GM21381 (cell line): ENCODE measurements at regions not wholly inside any gene's neighbourhood (a gene's known extent, or its start where the extent isn't known, plus 50 kb on each side); places are given as distances from the start of the nearest gene placed in this dataset.

Experiments
- ATAC-seq: cut with Tn5 transposase; IDR thresholded peaks from one replicate; pipeline ENCODE4 v1.9.1; 2021; ENCODE audit warnings: mild to moderate bottlenecking, moderate library complexity; ENCODE audit not compliant: unreplicated experiment

- no peak for ATAC-seq
These were observed 171.3 kb downstream of the SNCA start for GRCh38 chr4:89665662-89666061.

- ATAC-seq, result no peak
These were observed 172.4 kb downstream of the SNCA start for GRCh38 chr4:89664521-89664920.

- ATAC-seq, result no peak
These were observed 175.6 kb downstream of the SNCA start for GRCh38 chr4:89661173-89661899.

- ATAC-seq, result no peak
These were observed 176.4 kb downstream of the SNCA start for GRCh38 chr4:89660444-89661172.

- ATAC-seq, result peak; percentile 65
These were observed 178.3 kb downstream of the SNCA start for GRCh38 chr4:89658701-89659024.

GRCh38 chr4:89657931-89658700 lies 178.8 kb downstream of the SNCA start:
- peak; percentile 59 for ATAC-seq

- no peak for ATAC-seq
These were observed 183.9 kb downstream of the SNCA start for GRCh38 chr4:89653012-89653411.

GRCh38 chr4:89645482-89645881 lies 191.5 kb downstream of the SNCA start:
- no peak for ATAC-seq

- ATAC-seq, result no peak
These were observed 195.6 kb downstream of the SNCA start for GRCh38 chr4:89641367-89641687.

GRCh38 chr4:89640620-89641366 lies 196.2 kb downstream of the SNCA start:
- no peak for ATAC-seq

- ATAC-seq, result no peak
These were observed 197.6 kb downstream of the SNCA start for GRCh38 chr4:89639395-89639794.

GRCh38 chr4:89625599-89626293 lies 211.2 kb downstream of the SNCA start:
- no peak for ATAC-seq

GRCh38 chr4:89619206-89619962 lies 217.6 kb downstream of the SNCA start:
- ATAC-seq, result no peak

GRCh38 chr4:89618151-89618550 lies 218.8 kb downstream of the SNCA start:
- no peak for ATAC-seq

GRCh38 chr4:89617317-89617716 lies 219.6 kb downstream of the SNCA start:
- no peak for ATAC-seq

GRCh38 chr4:89616382-89616781 lies 220.6 kb downstream of the SNCA start:
- ATAC-seq, result no peak

GRCh38 chr4:89615051-89615450 lies 221.9 kb downstream of the SNCA start:
- ATAC-seq, result no peak

- no peak for ATAC-seq
These were observed 222.8 kb downstream of the SNCA start for GRCh38 chr4:89614155-89614554.

- ATAC-seq, result no peak
These were observed 226.7 kb downstream of the SNCA start for GRCh38 chr4:89610236-89610635.

GRCh38 chr4:89609756-89610155 lies 227.2 kb downstream of the SNCA start:
- no peak for ATAC-seq
